IPS-20b (cell line): ENCODE measurements at regions not wholly inside any gene's neighbourhood (a gene's known extent, or its start where the extent isn't known, plus 50 kb on each side); places are given as distances from the start of the nearest gene placed in this dataset.

ENCODE experiments used
- H3K27ac ChIP-seq: one replicate; pipeline ENCODE4 v1.5.1; 2013; ENCODE audit warnings: low read length
- H3K27me3 ChIP-seq: 2 replicates; pipeline ENCODE4 v1.6.1; 2013; ENCODE audit warnings: mild to moderate bottlenecking, low read length, inconsistent platforms; ENCODE audit not compliant: insufficient read depth
- H3K36me3 ChIP-seq: 2 replicates; pipeline ENCODE4 v1.6.1; 2013; ENCODE audit warnings: low read depth, mild to moderate bottlenecking, inconsistent platforms, low read length, moderate library complexity; ENCODE audit not compliant: insufficient read depth
- H3K4me1 ChIP-seq: 2 replicates; pipeline ENCODE4 v1.6.1; 2013; ENCODE audit warnings: mild to moderate bottlenecking, control low read depth, inconsistent platforms, low read length, moderate library complexity; ENCODE audit not compliant: insufficient read depth
- H3K4me3 ChIP-seq: 2 replicates; pipeline ENCODE4 v1.5.1; 2013; ENCODE audit warnings: mild to moderate bottlenecking, low read length, inconsistent platforms
- H3K9ac ChIP-seq: 2 replicates; pipeline ENCODE4 v1.6.1; 2013; ENCODE audit warnings: low read depth, mild to moderate bottlenecking, inconsistent platforms, low read length, moderate library complexity
- H3K9me3 ChIP-seq: 2 replicates; pipeline ENCODE4 v1.6.1; 2013; ENCODE audit warnings: mild to moderate bottlenecking, low read depth, low read length, inconsistent platforms; ENCODE audit not compliant: insufficient read depth

- Histone ChIP-seq H3K27me3 (no peaks in the 10 kb centered on the region), H3K9me3 (no peaks in the 10 kb centered on the region)
These were observed 359.8 kb upstream of the ASIC2 start for GRCh38 chr17:33652731-33653398.

GRCh38 chr17:33653399-33653788 is 360.3 kb upstream of the ASIC2 start:
- no peak overlapping the region for H3K9ac ChIP-seq
- H3K9me3 ChIP-seq = no peaks in the 10 kb centered on the region
- no peak overlapping the region for H3K4me3 ChIP-seq
- H3K27ac ChIP-seq = no peak overlapping the region
- H3K27me3 ChIP-seq = no peaks in the 10 kb centered on the region
- H3K4me1 ChIP-seq = no peaks in the 10 kb centered on the region
- no peaks in the 10 kb centered on the region for H3K36me3 ChIP-seq

More at GRCh38 chr17:33652731-33653398, 359.8 kb upstream of the ASIC2 start:
- Histone ChIP-seq H3K4me1 (no peaks in the 10 kb centered on the region), H3K9ac (no peak overlapping the region), H3K36me3 (no peaks in the 10 kb centered on the region), H3K4me3 (no peak overlapping the region), H3K27ac (no peak overlapping the region)

GRCh38 chr17:33657181-33657580 is 364.1 kb upstream of the ASIC2 start:
- no peaks in the 10 kb centered on the region for H3K9me3 ChIP-seq
- no peaks in the 10 kb centered on the region for H3K27me3 ChIP-seq
- H3K4me3 ChIP-seq = no peak overlapping the region
- no peak overlapping the region for H3K9ac ChIP-seq
- H3K36me3 ChIP-seq = no peaks in the 10 kb centered on the region
- no peak overlapping the region for H3K27ac ChIP-seq
- H3K4me1 ChIP-seq = no peaks in the 10 kb centered on the region

- Histone ChIP-seq H3K27me3 (no peaks in the 10 kb centered on the region), H3K27ac (no peak overlapping the region), H3K9me3 (no peaks in the 10 kb centered on the region), H3K36me3 (no peaks in the 10 kb centered on the region), H3K4me3 (no peak overlapping the region), H3K4me1 (no peaks in the 10 kb centered on the region), H3K9ac (no peak overlapping the region)
These were observed 368.9 kb upstream of the ASIC2 start for GRCh38 chr17:33661975-33662374.

- Histone ChIP-seq H3K36me3 (no peaks in the 10 kb centered on the region), H3K4me1 (no peaks in the 10 kb centered on the region), H3K4me3 (no peak overlapping the region), H3K27ac (no peak overlapping the region), H3K9me3 (no peaks in the 10 kb centered on the region), H3K27me3 (no peaks in the 10 kb centered on the region), H3K9ac (no peak overlapping the region)
These were observed 371.2 kb upstream of the ASIC2 start for GRCh38 chr17:33664116-33664840.

GRCh38 chr17:33667052-33667509 is 374.0 kb upstream of the ASIC2 start:
- Histone ChIP-seq H3K9me3 (no peaks in the 10 kb centered on the region), H3K27me3 (no peaks in the 10 kb centered on the region), H3K4me1 (no peaks in the 10 kb centered on the region), H3K9ac (no peak overlapping the region), H3K4me3 (no peak overlapping the region), H3K27ac (no peak overlapping the region), H3K36me3 (no peaks in the 10 kb centered on the region)

- Histone ChIP-seq H3K9ac (no peak overlapping the region), H3K4me1 (no peaks in the 10 kb centered on the region), H3K27ac (no peak overlapping the region), H3K36me3 (no peaks in the 10 kb centered on the region), H3K4me3 (no peak overlapping the region), H3K27me3 (no peaks in the 10 kb centered on the region), H3K9me3 (no peaks in the 10 kb centered on the region)
These were observed 374.6 kb upstream of the ASIC2 start for GRCh38 chr17:33667671-33668070.

- H3K4me3 ChIP-seq = no peak overlapping the region
- no peaks in the 10 kb centered on the region for H3K36me3 ChIP-seq
- no peak overlapping the region for H3K9ac ChIP-seq
- H3K9me3 ChIP-seq = no peaks in the 10 kb centered on the region
- H3K27ac ChIP-seq = no peak overlapping the region
- H3K4me1 ChIP-seq = no peaks in the 10 kb centered on the region
- H3K27me3 ChIP-seq = no peaks in the 10 kb centered on the region
These were observed 375.4 kb upstream of the ASIC2 start for GRCh38 chr17:33668516-33668915.

GRCh38 chr17:33671491-33671890 is 378.4 kb upstream of the ASIC2 start:
- Histone ChIP-seq H3K4me3 (no peak overlapping the region), H3K36me3 (no peaks in the 10 kb centered on the region), H3K9me3 (no peaks in the 10 kb centered on the region), H3K4me1 (no peaks in the 10 kb centered on the region), H3K9ac (no peak overlapping the region), H3K27me3 (no peaks in the 10 kb centered on the region), H3K27ac (no peak overlapping the region)

GRCh38 chr17:33674685-33675084 is 381.6 kb upstream of the ASIC2 start:
- Histone ChIP-seq H3K27ac (no peak overlapping the region), H3K9ac (no peak overlapping the region), H3K36me3 (no peaks in the 10 kb centered on the region), H3K4me3 (no peak overlapping the region), H3K27me3 (no peaks in the 10 kb centered on the region), H3K9me3 (no peaks in the 10 kb centered on the region), H3K4me1 (no peaks in the 10 kb centered on the region)

GRCh38 chr17:33676444-33676843 is 383.3 kb upstream of the ASIC2 start:
- H3K4me1 ChIP-seq = no peaks in the 10 kb centered on the region
- no peak overlapping the region for H3K4me3 ChIP-seq
- H3K27me3 ChIP-seq = no peaks in the 10 kb centered on the region
- no peak overlapping the region for H3K9ac ChIP-seq
- H3K9me3 ChIP-seq = no peaks in the 10 kb centered on the region
- H3K36me3 ChIP-seq = no peaks in the 10 kb centered on the region
- no peak overlapping the region for H3K27ac ChIP-seq

GRCh38 chr17:33679595-33679994 is 386.5 kb upstream of the ASIC2 start:
- H3K36me3 ChIP-seq = no peaks in the 10 kb centered on the region
- no peak overlapping the region for H3K4me3 ChIP-seq
- H3K9me3 ChIP-seq = no peaks in the 10 kb centered on the region
- H3K27ac ChIP-seq = no peak overlapping the region
- no peak overlapping the region for H3K9ac ChIP-seq
- no peaks in the 10 kb centered on the region for H3K27me3 ChIP-seq
- no peaks in the 10 kb centered on the region for H3K4me1 ChIP-seq
